ENCODE measurements at regions not wholly inside any gene's neighbourhood (a gene's known extent, or its start where the extent isn't known, plus 50 kb on each side); places are given as distances from the start of the nearest gene placed in this dataset.

DNA sequence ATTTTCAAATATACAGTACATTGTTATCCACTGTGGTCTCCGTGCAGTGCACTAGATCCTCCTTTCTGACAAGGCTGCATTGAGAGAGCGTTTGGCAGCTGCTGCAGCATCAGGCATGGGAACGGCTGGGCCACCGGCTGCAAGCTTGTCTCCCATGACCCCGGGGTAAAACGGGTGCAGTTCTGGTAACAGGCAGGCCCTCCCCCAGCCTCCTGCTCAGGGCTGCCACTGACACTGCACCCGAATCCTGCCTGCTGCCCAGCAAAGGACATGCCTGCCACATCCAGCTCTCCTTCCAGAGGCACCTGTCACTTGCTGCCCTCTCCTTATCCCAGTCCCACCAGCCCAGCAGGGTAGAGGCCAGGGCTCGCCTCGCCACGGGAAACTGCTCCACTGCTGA, 124.5 kb upstream of the TMEM45B start:
- Histone ChIP-seq H2AFZ (ENCODE audit: low read depth, low read length) (no peak overlapping the region), H3K27ac (ENCODE audit: extremely low read depth, low read depth, low read length) (no peak overlapping the region), H3K4me1 (replicated peaks in 1 of 2; ENCODE audit: control insufficient read depth in 2 of 2, insufficient read depth in 2 of 2, low read length in 2 of 2) (peaks cover 0 to 9% of the 10 kb centered on the region in 2 experiments; a peak in 3 of 5 replicates), H3K79me2 (ENCODE audit: control insufficient read depth, insufficient read depth, low read length) (no peaks in the 10 kb centered on the region), H3K27me3 (ENCODE audit: control insufficient read depth in 2 of 2, insufficient read depth in 2 of 2, low read length in 2 of 2) (peaks cover 0 to 22% of the 10 kb centered on the region in 2 experiments; a peak in 2 of 5 replicates), H3K36me3 (ENCODE audit: control insufficient read depth, insufficient read depth, low read length) (no peaks in the 10 kb centered on the region), H3K4me2 (ENCODE audit: insufficient read depth, low read length) (no peak overlapping the region), H4K20me1 (replicated peaks; ENCODE audit: control insufficient read depth, insufficient read depth, low read length) (no peaks in the 10 kb centered on the region), H3K9ac (ENCODE audit: insufficient read depth in 1 of 2, low read depth in 2 of 2, low read length in 2 of 2) (no peak overlapping the region), H3K4me3 (no peak overlapping the region), H3K9me1 (ENCODE audit: control insufficient read depth, insufficient read depth, low read length) (no peaks in the 10 kb centered on the region), H3K9me3 (replicated peaks; ENCODE audit: control insufficient read depth, insufficient read depth, low read depth, low read length) (no peaks in the 10 kb centered on the region)
- ATAC-seq, result no peak
- CTCF ChIA-PET (ENCODE audit: low intra/inter-chr PET ratio), result no interaction called here
- FAIRE-seq, result no peak
- TF ChIP-seq ZNF384 (IDR thresholded peaks at IDR 0.05; ENCODE audit: low read depth, low read length) (no peak), MTA2 (IDR thresholded peaks at IDR 0.05; ENCODE audit: low read depth) (no peak), CBX1 (IDR thresholded peaks at IDR 0.05; ENCODE audit: low read depth) (no peak), SMAD2 (IDR thresholded peaks at IDR 0.05; ENCODE audit: low read depth, low read length) (no peak), PTTG1 (tag; IDR thresholded peaks at IDR 0.05; ENCODE audit: low read depth) (no peak), CREM (IDR thresholded peaks at IDR 0.05; ENCODE audit: low read depth) (no peak), MCM7 (IDR thresholded peaks at IDR 0.05) (no peak), CEBPZ (IDR thresholded peaks at IDR 0.05; ENCODE audit: borderline replicate concordance, low read depth, low read length) (no peak), MXD1 (CRISPR knock-in tag; IDR thresholded peaks at IDR 0.05; ENCODE audit: borderline replicate concordance, poor library complexity, severe bottlenecking) (no peak), SRSF1 (IDR thresholded peaks at IDR 0.05; ENCODE audit: low read depth, low read length) (no peak), PHB (CRISPR knock-in tag; IDR thresholded peaks at IDR 0.05) (no peak), FOXJ2 (tag; IDR thresholded peaks at IDR 0.05) (no peak), ZSCAN32 (CRISPR knock-in tag; IDR thresholded peaks at IDR 0.05) (no peak)
- TF ChIP-seq, protein P1, sequence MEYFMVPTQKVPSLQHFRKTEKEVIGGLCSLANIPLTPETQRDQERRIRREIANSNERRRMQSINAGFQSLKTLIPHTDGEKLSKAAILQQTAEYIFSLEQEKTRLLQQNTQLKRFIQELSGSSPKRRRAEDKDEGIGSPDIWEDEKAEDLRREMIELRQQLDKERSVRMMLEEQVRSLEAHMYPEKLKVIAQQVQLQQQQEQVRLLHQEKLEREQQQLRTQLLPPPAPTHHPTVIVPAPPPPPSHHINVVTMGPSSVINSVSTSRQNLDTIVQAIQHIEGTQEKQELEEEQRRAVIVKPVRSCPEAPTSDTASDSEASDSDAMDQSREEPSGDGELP (CRISPR knock-in tag; IDR thresholded peaks at IDR 0.05; ENCODE audit: borderline replicate concordance), result no peak
- TF ChIP-seq, protein P2, sequence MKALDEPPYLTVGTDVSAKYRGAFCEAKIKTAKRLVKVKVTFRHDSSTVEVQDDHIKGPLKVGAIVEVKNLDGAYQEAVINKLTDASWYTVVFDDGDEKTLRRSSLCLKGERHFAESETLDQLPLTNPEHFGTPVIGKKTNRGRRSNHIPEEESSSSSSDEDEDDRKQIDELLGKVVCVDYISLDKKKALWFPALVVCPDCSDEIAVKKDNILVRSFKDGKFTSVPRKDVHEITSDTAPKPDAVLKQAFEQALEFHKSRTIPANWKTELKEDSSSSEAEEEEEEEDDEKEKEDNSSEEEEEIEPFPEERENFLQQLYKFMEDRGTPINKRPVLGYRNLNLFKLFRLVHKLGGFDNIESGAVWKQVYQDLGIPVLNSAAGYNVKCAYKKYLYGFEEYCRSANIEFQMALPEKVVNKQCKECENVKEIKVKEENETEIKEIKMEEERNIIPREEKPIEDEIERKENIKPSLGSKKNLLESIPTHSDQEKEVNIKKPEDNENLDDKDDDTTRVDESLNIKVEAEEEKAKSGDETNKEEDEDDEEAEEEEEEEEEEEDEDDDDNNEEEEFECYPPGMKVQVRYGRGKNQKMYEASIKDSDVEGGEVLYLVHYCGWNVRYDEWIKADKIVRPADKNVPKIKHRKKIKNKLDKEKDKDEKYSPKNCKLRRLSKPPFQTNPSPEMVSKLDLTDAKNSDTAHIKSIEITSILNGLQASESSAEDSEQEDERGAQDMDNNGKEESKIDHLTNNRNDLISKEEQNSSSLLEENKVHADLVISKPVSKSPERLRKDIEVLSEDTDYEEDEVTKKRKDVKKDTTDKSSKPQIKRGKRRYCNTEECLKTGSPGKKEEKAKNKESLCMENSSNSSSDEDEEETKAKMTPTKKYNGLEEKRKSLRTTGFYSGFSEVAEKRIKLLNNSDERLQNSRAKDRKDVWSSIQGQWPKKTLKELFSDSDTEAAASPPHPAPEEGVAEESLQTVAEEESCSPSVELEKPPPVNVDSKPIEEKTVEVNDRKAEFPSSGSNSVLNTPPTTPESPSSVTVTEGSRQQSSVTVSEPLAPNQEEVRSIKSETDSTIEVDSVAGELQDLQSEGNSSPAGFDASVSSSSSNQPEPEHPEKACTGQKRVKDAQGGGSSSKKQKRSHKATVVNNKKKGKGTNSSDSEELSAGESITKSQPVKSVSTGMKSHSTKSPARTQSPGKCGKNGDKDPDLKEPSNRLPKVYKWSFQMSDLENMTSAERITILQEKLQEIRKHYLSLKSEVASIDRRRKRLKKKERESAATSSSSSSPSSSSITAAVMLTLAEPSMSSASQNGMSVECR (CRISPR knock-in tag; IDR thresholded peaks at IDR 0.05), result no peak
- intact Hi-C loops (cut with micrococcal nuclease), result no loop called here
- in situ Hi-C loops (cut with MboI), result no loop called here
- no TSS peak for BruUV-seq (replicated peaks)
- peak in 1 of 4 experiments; percentile 4 for DNase-seq (ENCODE audit: extremely low read depth in 1 of 4, low spot score in 3 of 4)
- POLR2A ChIA-PET, result interaction anchor here (0.8 kb wide), 1 partner anchor 16 kb away, joined by 3 read pairs; no protein-coding TSS in a partner anchor
- WGBS (ENCODE audit: insufficient coverage, low coverage, missing lambda C conversion rate), result 2% methylated on average over 10 of the region's 10 CpGs

All from K562 (cell line).